Activated naive CD4-positive, alpha-beta T cell treated with anti-CD3 and anti-CD28 coated beads, Interleukin-2, amount 10 ng/mL, durations not matched to agents 7 days and 5 days (primary cell): ENCODE measurements at regions not wholly inside any gene's neighbourhood (a gene's known extent, or its start where the extent isn't known, plus 50 kb on each side); places are given as distances from the start of the nearest gene placed in this dataset.
"Not testable (repeated sequence)": the region's sequence is repeated elsewhere in the genome, so short reads cannot be mapped to it uniquely, and the experiment has no call there.

Experiments used
- CTCF ChIA-PET: fragments of 350-600 bp; sonication (Branson Sonifier 250); formaldehyde crosslinking; loops from one replicate; lab custom pipeline; 2021; ENCODE audit warnings: antibody characterized with exemption; lab: Charles Lee
- DNase-seq: peaks from one replicate; pipeline ENCODE4 v3.0.0-alpha.2; 2020
- H3K27ac Mint-ChIP-seq: one replicate; pipeline ENCODE4 v1.8.0; 2021; ENCODE audit warnings: mild to moderate bottlenecking, moderate library complexity, mixed read lengths
- H3K27me3 Mint-ChIP-seq: one replicate; pipeline ENCODE4 v1.8.0; 2021; ENCODE audit warnings: mild to moderate bottlenecking, mixed read lengths
- H3K36me3 Mint-ChIP-seq: one replicate; pipeline ENCODE4 v1.8.0; 2021; ENCODE audit warnings: mixed read lengths
- H3K4me1 Mint-ChIP-seq: one replicate; pipeline ENCODE4 v1.8.0; 2021; ENCODE audit warnings: mixed read lengths
- H3K4me3 Mint-ChIP-seq: one replicate; pipeline ENCODE4 v1.8.0; 2021; ENCODE audit warnings: mild to moderate bottlenecking, moderate library complexity, mixed read lengths
- H3K9me3 Mint-ChIP-seq: one replicate; pipeline ENCODE4 v1.8.0; 2021; ENCODE audit warnings: mixed read lengths

- Mint-ChIP-seq H3K4me1 (no peaks in the 10 kb centered on the region), H3K9me3 (no peaks in the 10 kb centered on the region), H3K27me3 (peaks cover 9% of the 10 kb centered on the region), H3K36me3 (no peaks in the 10 kb centered on the region), H3K27ac (no peak overlapping the region), H3K4me3 (no peak overlapping the region)
- DNase-seq: no peak
- CTCF ChIA-PET: interaction anchor here (1.7 kb wide), 1 partner anchor 14 kb away, joined by 6 read pairs; no protein-coding TSS in a partner anchor
These were observed 54.2 kb upstream of the NFIA start for GRCh38 chr1:61028136-61028535.

GRCh38 chr1:61018068-61018467 is 64.3 kb upstream of the NFIA start:
- H3K4me1 Mint-ChIP-seq, H3K36me3 Mint-ChIP-seq, H3K4me3 Mint-ChIP-seq, H3K9me3 Mint-ChIP-seq, H3K27ac Mint-ChIP-seq, DNase-seq: not testable (repeated sequence)
- H3K27me3 Mint-ChIP-seq: peaks cover 24% of the 10 kb centered on the region
- CTCF ChIA-PET: interaction anchor here (0.6 kb wide), 1 partner anchor 516 kb away, joined by 3 read pairs; no protein-coding TSS in a partner anchor

- H3K27ac Mint-ChIP-seq: no peak overlapping the region
- no peaks in the 10 kb centered on the region for H3K36me3 Mint-ChIP-seq
- CTCF ChIA-PET: no interaction called here
- H3K4me3 Mint-ChIP-seq: no peak overlapping the region
- no peak for DNase-seq
- peaks cover 26% of the 10 kb centered on the region for H3K27me3 Mint-ChIP-seq
- no peaks in the 10 kb centered on the region for H3K9me3 Mint-ChIP-seq
- H3K4me1 Mint-ChIP-seq: peaks cover 5% of the 10 kb centered on the region
These were observed 64.7 kb upstream of the NFIA start for GRCh38 chr1:61017651-61018050.

GRCh38 chr1:61013946-61014667 is 68.3 kb upstream of the NFIA start:
- CTCF ChIA-PET: interaction anchor here (1.6 kb wide), 1 partner anchor 8 kb away, joined by 4 read pairs; no protein-coding TSS in a partner anchor
- Mint-ChIP-seq H3K4me1 (peaks cover 5% of the 10 kb centered on the region), H3K27ac (no peak overlapping the region), H3K9me3 (no peaks in the 10 kb centered on the region), H3K4me3 (no peak overlapping the region), H3K27me3 (peaks cover 29% of the 10 kb centered on the region), H3K36me3 (no peaks in the 10 kb centered on the region)
- DNase-seq: no peak

- peaks cover 5% of the 10 kb centered on the region for H3K4me1 Mint-ChIP-seq
- DNase-seq: no peak
- CTCF ChIA-PET: interaction anchor here (1.6 kb wide), 1 partner anchor 8 kb away, joined by 4 read pairs; no protein-coding TSS in a partner anchor
- H3K27ac Mint-ChIP-seq: no peak overlapping the region
- H3K9me3 Mint-ChIP-seq: no peaks in the 10 kb centered on the region
- H3K36me3 Mint-ChIP-seq: no peaks in the 10 kb centered on the region
- peaks cover 29% of the 10 kb centered on the region for H3K27me3 Mint-ChIP-seq
- H3K4me3 Mint-ChIP-seq: no peak overlapping the region
These were observed 69.0 kb upstream of the NFIA start for GRCh38 chr1:61013189-61013945.

- peaks cover under 1% of the 10 kb centered on the region for H3K4me1 Mint-ChIP-seq
- H3K27me3 Mint-ChIP-seq: peaks cover 29% of the 10 kb centered on the region
- CTCF ChIA-PET: no interaction called here
- no peaks in the 10 kb centered on the region for H3K36me3 Mint-ChIP-seq
- H3K4me3 Mint-ChIP-seq: no peak overlapping the region
- H3K27ac Mint-ChIP-seq: no peak overlapping the region
- H3K9me3 Mint-ChIP-seq: no peaks in the 10 kb centered on the region
- DNase-seq: no peak
These were observed 70.0 kb upstream of the NFIA start for GRCh38 chr1:61012341-61012761.

GRCh38 chr1:61011561-61012263 is 70.6 kb upstream of the NFIA start:
- no peak overlapping the region for H3K27ac Mint-ChIP-seq

GRCh38 chr1:61007534-61008364 is 74.6 kb upstream of the NFIA start:
- Mint-ChIP-seq H3K36me3 (no peaks in the 10 kb centered on the region), H3K27me3 (peaks cover 22% of the 10 kb centered on the region), H3K27ac (no peak overlapping the region), H3K4me1 (no peaks in the 10 kb centered on the region), H3K9me3 (no peaks in the 10 kb centered on the region), H3K4me3 (no peak overlapping the region)
- CTCF ChIA-PET: no interaction called here
- no peak for DNase-seq

More at GRCh38 chr1:61011561-61012263, 70.6 kb upstream of the NFIA start:
- Mint-ChIP-seq H3K4me1 (no peaks in the 10 kb centered on the region), H3K9me3 (no peaks in the 10 kb centered on the region), H3K27me3 (peaks cover 27% of the 10 kb centered on the region), H3K4me3 (no peak overlapping the region), H3K36me3 (no peaks in the 10 kb centered on the region)
- CTCF ChIA-PET: no interaction called here
- no peak for DNase-seq

GRCh38 chr1:61005614-61006580 is 76.5 kb upstream of the NFIA start:
- peaks cover 14% of the 10 kb centered on the region for H3K27me3 Mint-ChIP-seq
- H3K36me3 Mint-ChIP-seq: no peaks in the 10 kb centered on the region
- no peak overlapping the region for H3K27ac Mint-ChIP-seq
- no peaks in the 10 kb centered on the region for H3K9me3 Mint-ChIP-seq
- no peak for DNase-seq
- CTCF ChIA-PET: interaction anchor here (1.2 kb wide), 1 partner anchor 8 kb away, joined by 4 read pairs; no protein-coding TSS in a partner anchor
- H3K4me1 Mint-ChIP-seq: no peaks in the 10 kb centered on the region
- no peak overlapping the region for H3K4me3 Mint-ChIP-seq

GRCh38 chr1:61004262-61005003 is 77.9 kb upstream of the NFIA start:
- Mint-ChIP-seq H3K27me3 (peaks cover 14% of the 10 kb centered on the region), H3K27ac (no peak overlapping the region), H3K36me3 (no peaks in the 10 kb centered on the region), H3K9me3 (no peaks in the 10 kb centered on the region), H3K4me1 (no peaks in the 10 kb centered on the region), H3K4me3 (no peak overlapping the region)
- no peak for DNase-seq
- CTCF ChIA-PET: no interaction called here

GRCh38 chr1:61000327-61000726 is 82.0 kb upstream of the NFIA start:
- DNase-seq: no peak
- H3K27me3 Mint-ChIP-seq: peaks cover 5% of the 10 kb centered on the region
- CTCF ChIA-PET: no interaction called here
- H3K4me1 Mint-ChIP-seq: no peaks in the 10 kb centered on the region
- no peaks in the 10 kb centered on the region for H3K9me3 Mint-ChIP-seq
- H3K36me3 Mint-ChIP-seq: no peaks in the 10 kb centered on the region
- no peak overlapping the region for H3K4me3 Mint-ChIP-seq
- no peak overlapping the region for H3K27ac Mint-ChIP-seq

GRCh38 chr1:60998786-60999185 is 83.6 kb upstream of the NFIA start:
- Mint-ChIP-seq H3K36me3 (no peaks in the 10 kb centered on the region), H3K4me3 (no peak overlapping the region), H3K27ac (no peak overlapping the region), H3K27me3 (peaks cover 7% of the 10 kb centered on the region), H3K4me1 (no peaks in the 10 kb centered on the region), H3K9me3 (no peaks in the 10 kb centered on the region)
- CTCF ChIA-PET: no interaction called here
- DNase-seq: no peak
